HG02588 (cell line): ENCODE measurements at regions not wholly inside any gene's neighbourhood (a gene's known extent, or its start where the extent isn't known, plus 50 kb on each side); places are given as distances from the start of the nearest gene placed in this dataset.

Experiments used
- ATAC-seq: cut with Tn5 transposase; IDR thresholded peaks from one replicate; pipeline ENCODE4 v1.9.1; 2021; ENCODE audit warnings: mild to moderate bottlenecking, moderate library complexity; ENCODE audit not compliant: unreplicated experiment

DNA sequence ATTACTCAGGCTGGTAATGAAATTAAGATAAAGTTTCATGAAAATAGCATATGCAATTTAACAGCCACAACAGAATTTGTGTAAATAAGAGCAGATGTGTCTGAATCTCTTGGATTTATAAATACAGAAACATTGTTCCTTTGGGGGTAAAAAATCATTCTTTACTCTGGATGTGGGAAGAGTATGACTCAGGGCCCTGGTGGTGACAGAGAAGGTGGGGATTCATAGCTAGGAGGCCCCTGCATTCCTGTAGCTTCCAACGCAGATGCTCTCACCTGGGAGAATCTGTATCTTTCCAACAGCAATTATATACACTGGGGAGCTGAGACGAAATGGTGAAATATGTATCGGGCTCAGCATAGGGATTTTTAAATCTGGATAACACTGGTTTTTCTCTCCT, 167.6 kb upstream of the CADPS start:
- ATAC-seq = no peak

DNA sequence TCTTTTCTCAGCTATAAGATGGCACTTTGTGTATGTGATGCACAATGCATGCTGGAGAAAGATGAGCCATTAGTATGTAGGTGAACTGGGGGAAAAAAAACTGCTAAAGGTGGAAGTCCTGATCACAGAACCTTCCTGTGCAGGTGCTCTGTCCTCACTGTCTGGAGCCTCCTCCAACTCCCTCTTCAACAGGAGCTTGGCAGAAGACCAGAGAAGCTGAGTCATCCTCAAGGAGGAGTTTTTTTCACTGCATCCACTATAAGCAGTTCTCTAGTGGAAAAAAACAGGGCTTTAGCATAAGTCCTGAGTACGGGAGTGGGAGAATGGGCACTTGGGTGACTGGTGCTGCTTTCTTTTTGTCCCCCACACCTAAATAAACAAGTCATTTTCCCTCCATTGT, 168.4 kb upstream of the CADPS start:
- no peak for ATAC-seq

DNA sequence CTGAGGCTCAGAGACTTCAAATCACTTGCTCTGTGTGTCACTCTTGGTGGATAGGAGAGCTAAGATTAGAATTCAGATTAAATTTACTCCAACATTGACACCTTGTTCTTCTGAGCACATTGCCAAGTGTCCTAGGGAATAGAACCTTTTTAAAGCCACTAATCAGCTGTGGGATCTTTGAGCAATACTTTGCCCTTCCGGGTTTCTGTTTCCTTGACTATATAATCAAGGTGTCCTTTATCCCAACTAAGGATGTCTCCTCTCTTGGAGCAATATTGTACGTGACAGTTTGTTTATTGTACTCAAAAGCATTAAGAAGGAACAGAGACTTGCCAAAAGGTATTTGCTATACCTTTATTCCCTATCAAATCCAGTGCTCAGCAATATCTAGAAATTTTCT, 170.9 kb upstream of the CADPS start:
- no peak for ATAC-seq

DNA sequence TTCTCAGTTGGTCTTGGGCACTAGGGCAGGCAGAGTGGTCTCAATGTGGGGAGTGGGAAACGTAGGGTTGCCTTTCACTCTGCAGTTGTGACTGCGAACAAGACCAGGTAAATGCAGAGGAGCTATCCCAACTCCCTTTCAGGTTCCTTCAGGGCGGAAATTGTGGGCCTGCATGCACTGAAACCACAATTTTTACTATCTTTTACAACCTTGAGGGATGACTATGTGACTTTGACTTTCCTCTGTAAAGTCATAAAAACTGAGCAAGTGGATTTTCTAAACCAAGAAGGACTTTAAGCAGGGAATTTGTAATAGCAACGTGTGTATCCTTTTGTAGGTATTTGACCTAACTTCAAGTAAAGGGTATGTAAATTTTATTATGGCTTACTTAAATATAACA, 171.4 kb upstream of the CADPS start:
- no peak for ATAC-seq

DNA sequence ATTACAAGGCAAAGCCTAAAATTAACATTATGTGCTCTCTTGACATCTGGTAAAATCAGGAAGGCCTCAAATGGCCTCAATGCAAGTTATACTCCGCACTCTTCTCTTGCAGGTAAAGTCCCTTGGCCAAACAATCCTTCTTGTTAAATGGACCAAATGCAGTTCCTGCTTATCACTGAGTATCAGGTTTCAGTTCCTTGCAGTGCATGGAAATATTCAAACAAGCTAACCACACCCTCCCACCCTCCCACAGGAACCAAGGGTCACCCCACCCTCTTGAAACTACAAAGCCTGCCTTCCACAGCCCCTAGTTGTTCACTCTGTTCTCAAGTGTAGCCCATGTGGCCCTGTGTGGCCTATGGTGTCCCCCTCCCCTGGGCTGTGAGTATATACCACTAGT, 171.9 kb upstream of the CADPS start:
- ATAC-seq = no peak

DNA sequence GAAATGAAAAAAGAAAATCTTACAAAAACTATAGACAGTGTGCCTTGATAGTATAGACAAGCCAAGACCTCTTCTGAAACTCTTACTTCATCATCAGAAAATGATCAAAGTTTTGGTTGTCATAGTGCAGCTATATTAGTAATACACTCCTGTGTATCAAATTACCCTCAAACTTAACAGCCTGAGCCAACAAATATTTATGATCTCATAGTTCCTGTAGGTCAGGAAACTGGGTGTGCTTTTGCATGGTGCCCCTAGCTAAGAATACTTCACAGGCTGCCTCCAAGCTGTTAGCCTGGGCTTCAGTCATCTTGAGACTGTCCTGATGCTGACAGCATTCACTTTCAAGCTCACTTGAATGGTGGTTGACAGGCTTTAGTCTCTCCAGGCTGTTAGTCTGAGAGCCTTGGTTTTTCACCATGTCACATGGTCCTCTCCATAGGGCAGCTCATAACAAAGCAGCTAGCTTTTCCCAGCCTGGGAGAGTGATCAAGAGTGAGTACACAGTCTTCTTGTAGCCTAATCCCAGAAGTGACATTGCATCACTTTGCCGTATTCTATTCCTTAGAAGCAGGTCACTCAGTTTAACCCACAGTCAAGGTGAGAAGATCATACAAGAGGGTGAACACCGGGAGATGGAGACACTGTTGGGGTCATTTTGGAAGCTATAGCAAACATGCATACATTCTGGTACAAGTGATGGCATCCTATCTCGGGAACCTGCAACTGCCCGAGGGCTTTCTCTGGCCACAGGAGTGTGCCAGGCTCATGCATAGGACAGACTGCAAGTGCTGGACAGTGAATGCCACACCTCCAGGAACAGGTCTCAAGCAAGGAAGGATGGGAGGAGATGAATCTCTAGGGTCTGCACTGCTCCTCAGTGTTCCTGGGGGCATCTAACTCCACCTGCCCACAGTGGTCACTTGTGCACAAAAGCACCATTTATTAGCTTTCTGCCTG, 173.4 kb upstream of the CADPS start:
- ATAC-seq = no peak

DNA sequence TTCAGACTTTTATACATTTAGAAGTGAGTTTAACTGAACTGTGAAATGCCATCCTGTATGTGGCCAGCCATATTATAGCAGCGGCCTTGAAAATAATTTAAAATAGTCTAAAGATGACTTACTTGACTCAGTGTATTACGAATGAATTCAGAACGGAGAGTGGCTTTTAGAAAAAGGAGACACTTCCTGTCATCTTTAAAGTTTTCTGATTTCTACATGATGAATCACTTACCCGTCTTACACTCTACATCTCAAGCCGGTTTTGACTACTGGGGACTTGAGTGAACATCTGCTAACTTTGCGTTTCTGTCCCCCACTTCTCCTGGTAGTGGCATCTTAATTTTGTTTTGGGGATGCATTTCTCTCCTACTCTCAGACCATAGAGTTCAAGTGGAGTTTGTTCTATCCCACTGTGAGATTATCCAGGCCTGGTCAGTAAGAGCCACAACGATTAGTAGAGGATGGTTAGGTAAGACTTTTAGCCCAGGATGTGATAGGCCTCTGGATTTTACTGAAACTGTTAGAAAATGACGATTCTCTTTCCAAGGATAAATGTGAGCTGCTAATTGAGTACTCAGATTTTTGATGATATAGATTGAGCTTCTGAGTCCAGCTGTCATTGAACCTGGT, 175.4 kb upstream of the CADPS start:
- no peak for ATAC-seq

DNA sequence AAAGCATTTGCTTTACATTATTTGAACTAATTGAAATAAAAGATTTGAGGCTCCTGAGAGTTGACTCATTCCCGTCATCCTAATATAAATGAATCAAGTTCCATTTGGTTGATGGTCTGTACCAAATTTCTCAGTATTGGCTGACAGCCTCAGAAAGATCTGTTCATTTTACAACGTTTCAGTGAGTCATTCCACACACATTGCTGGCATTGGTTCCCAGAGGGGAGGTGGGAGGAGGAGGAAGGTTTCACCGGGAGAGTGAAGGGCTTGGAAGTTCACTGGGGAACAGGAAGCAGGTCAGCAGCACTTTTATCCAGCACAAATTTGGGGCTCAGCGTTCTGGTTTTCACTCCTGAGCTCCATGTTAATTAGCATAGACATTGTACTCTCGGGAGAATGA, 176.7 kb upstream of the CADPS start:
- no peak for ATAC-seq

DNA sequence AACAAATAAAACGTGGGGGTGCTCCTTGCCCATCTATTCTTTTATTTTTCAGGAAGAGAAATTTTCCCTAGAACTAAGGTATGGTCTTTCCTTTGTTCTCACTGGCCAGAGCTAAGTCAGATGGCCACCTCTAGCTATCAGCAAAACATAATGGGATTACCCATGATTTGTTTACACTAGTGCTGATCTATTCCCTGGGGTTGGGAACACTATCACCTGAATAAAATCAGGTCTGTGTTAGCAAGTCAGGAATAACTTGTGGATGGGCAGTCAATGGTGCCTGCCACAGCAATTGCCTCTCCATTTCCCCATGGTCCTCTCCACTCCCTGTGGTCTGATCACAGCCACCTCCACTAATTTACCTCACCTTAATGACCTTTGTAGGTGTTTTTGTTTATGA, 181.7 kb upstream of the CADPS start:
- no peak for ATAC-seq

DNA sequence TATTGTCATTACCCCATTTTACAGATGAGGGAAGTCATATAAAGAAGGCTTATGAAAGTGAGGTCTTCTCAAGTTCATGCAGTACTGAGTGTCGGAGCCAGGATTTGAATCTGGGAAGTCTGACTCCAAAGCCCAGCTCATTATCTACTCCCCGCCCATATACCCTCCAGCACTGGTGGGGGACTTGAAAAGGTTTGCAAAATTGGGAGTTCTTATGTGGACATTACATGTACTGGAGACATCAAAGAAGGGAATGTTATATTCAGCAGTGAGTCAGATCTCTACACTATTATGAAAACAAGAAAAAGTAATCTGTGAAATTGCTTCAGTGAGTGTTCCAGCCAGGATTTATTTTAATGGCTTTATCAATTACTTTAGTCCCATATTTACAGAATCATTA, 185.2 kb upstream of the CADPS start:
- ATAC-seq = no peak

DNA sequence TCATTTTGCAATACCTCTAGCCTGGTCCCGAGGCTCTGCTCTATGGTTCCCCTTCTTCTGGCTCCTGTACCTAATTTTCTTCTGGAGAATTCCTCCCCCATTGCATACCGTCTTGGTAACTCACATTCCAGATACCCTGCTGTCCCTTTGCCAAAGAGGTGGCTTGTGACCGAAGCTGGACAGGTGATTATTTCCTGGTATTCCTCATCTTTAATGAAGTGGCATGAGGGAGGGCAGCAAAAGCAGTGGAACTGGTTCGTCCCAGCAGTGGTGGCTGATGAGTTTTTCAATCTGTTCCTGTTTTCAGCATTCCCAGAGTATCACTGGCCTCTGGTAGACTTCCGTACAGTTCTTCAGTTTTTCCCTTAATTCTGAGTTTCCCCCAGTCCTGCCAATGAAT, 186.2 kb upstream of the CADPS start:
- ATAC-seq = no peak

DNA sequence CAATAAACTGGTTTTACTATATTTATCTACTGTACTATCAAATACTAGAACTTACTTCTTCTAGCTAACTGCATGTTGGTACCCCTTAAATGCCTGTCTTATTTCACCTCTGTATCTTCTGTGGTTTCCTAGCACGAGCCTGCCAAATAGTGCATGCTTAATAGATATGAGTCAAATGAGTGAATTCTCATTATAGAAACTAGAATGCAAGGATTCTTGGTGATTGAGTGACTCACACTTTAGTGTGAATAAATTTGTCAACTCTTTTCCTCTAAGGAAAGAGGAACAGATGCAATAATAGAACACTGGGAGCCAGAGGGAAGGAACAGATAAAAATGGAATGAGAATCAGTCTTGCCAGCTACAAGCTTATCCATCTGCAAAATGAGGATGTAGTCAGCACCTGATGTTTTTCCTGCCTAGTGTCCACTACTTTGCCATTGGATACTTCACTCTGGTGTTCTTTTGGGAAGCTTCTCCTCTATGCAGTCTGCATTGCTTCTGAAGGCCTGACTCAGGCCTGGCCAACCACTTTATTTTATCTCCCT, 189.1 kb upstream of the CADPS start:
- ATAC-seq = no peak

DNA sequence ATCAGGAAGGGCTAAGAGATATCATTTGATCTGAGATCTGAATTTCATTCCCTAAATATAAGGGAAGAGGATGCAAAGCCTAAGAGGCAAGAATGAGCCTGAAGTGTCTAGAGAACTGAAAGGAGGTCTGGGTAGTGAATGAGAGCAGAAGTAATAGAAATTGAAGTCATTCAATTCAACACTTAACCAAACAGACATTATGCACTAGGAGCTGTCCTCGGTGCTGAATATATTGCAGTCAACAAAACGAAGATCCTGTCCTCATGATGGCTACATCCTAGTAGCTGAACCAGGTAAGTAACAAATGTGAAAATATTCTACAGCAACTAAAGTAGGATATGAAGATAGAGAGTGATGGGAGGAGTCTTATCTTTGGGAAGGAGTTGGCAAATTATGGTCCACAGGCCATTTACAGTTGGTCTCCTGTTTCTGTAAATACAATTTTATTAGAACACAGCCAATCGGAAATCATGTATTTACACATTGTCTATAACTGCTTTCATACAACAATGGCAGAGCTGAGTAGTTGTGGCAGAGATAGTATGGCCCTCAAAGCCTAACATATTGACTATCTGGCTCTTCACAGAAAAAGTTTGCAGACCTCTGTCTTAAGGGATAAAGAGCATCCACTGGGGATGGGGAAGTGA, 192.9 kb upstream of the CADPS start:
- no peak for ATAC-seq

DNA sequence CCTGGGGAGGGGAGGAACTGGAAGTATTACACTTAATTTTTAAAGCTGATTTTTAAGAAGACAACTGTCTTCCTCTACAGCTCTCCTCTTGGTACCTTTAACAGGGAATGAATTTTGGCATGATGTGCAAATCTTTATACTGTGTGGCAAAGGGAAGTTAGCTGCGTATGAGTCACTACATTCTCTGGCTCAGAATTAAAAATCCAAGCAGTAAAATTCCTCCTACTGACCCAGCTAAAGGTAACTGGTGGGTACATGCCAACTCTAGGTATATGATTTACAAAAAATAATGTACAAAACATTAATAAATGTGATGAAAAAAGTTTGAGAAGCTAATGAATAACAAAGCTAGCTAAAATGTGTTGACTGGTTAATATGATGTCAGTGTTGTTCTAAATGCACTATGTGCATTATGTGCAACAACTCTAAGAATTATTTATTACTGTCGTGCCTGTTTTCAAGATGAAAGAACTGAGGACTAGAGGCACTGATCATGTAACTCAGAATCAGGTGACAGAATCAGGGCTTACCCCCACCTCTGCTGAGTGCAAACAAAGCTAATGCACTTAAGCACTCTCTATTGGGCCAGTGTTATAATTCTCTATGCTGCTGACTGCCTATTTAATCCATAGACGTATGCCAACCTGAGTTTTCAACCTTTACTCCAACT, 194.7 kb upstream of the CADPS start:
- ATAC-seq = no peak

DNA sequence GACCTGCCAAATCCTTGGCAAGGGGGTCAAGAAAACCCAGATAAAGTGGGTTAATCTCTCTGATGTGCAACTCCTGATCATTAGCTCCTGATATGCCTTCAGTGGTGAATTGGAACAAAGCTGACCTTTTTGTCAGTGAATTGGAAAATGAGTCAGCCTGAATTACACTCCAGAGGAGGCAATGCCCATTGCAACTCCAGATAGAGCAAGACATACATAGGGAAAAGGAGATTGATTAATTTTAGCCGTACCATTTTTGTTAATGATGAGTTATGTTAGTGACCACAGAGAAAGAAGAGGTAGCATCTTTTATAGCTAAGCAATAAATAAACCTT, 195.2 kb upstream of the CADPS start:
- ATAC-seq = no peak

DNA sequence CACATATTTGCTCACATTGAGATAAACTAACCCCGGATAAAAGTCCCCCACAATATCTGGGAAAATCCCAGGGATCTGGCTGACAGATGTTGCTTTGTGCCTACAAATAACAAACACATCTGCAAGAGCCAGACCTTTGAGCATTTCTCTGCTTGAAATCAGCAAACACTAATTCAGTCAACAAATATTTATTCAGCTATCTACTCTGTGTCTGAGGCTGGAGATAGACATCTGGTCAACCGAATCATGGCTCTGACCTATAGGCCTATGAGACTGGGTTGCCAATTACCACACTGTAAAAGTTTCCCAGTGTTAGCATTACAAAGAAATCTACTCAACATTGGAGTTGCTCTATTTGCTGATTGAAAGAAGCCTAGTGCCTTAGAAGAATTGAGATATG, 201.1 kb upstream of the CADPS start:
- no peak for ATAC-seq

DNA sequence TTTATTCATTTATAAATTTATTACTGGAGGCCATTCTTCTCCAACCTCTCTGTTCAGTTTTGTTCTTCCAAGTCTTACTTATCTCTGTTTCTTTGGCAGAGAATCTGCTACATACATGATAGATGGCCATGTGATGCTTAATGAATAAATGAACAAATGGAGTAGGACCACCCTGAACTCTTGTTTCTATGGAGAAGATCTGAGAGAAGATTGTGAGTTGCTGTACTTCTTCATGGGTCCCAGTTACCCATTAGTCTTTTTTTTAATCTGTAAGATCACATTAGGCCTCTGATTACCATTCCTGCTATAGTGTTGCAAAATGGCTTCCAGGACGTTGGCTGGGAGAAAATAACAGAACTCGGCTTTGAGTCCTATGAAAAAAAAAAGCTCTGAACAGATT, 191.9 kb upstream of the SYNPR start:
- no peak for ATAC-seq

DNA sequence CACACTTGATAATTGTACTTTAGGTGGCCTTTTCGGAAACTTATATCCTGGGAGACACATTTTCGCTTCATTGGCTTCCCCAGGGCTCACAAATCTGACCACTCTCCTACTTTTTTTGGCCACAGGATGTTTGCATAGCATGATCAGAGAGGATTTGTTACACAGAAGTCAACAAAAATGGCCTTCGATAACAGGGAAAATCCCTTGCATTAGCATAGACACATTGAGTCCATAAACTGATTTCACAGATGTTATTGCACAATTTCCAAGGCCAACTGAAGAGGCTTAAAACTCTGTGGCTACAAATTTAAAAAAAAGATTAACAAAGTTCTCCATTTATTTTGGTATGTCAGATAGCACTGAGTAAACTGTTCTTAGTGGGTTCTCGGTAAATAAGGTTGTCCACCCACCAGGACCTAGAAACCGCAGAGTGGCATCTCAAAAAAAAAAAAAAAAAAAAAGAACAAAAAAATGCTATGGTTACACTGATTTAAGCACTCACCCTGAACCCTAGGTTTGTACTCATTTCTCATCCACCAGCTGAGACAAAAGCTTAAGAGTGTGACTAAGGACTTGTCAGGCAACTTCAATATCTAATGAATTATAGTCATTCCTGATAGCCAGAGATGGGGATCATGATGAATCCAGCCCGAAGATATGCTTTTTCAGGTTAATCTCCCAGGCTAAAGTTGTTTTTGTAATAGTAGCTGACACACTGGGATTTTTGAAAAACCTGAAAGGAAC, 188.9 kb upstream of the SYNPR start:
- ATAC-seq = no peak

DNA sequence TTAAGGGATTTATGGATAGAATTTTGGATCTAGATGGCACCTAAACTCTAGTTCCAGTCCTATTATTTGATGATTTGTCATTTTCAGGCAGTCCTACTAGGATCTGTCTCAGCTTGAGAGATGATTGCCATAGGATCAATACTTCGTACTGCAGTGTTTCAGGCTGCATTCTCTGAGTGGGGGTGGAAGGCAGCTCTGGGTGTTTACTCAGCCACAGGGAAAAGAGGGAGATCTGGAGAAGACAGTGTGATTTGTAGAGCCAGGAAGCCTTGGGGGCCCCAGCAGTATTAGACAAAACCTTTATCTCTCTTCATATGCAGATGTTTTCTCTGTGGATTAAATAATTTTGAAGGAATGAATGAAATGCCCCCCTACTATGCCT, 188.4 kb upstream of the SYNPR start:
- ATAC-seq = no peak

DNA sequence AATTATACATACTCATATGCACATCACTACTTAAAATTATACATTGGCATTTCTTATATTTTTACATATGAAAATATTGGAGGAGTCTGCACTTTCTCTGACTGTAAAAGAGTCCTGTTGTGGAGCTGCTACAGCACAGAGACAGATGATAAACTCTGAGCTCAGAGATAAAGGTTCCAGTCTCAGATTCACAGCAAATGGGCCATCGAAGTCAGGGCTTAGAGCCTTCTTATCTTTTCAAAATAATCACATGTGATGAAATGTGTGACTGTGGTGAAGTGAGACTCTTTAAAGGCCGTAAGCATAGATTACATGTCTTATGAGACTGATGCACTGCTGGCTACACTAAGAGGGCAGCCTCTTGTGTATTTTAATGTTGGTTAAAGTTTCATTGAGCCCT, 187.5 kb upstream of the SYNPR start:
- ATAC-seq = no peak

DNA sequence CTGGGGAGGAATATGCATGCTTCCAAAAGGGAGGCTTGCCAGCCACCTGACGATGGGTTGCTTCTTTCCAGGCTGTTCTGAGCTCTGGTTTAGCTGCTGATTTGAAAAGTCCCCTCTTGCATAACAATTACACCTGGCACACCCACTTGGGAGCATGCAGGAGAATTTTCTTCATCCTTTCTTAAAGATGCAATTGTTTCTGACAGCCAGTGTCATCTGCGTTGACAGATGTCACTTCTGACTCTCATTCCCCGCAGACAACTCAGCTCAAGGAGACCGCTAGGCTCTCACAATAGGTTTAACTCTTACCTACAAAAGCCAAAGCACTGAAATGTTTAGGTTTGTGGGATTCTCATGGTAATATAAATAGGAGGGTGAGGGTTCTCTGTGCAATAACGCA, 185.6 kb upstream of the SYNPR start:
- ATAC-seq = no peak
